Activated T-cell treated with anti-CD3 and anti-CD28 coated beads, Interleukin-2, amount 50 U/mL, for 4 hours (primary cell): ENCODE measurements at regions not wholly inside any gene's neighbourhood (a gene's known extent, or its start where the extent isn't known, plus 50 kb on each side); places are given as distances from the start of the nearest gene placed in this dataset.

ENCODE experiments used
- ATAC-seq, 2 donors: fragments of 200-7000 bp; cut with Tn5 transposase; one replicate each; pipeline ENCODE4 v1.10.0; 2021
- DNase-seq: peaks from one replicate; pipeline ENCODE4 v3.0.0-alpha.2; 2020
- H3K27me3 Mint-ChIP-seq: one replicate; pipeline ENCODE4 v1.8.0; 2021; ENCODE audit warnings: low read depth, mixed read lengths
- H3K36me3 Mint-ChIP-seq: one replicate; pipeline ENCODE4 v1.8.0; 2022; ENCODE audit warnings: mixed read lengths; ENCODE audit not compliant: insufficient read depth
- H3K4me1 Mint-ChIP-seq: one replicate; pipeline ENCODE4 v1.8.0; 2021; ENCODE audit warnings: low read depth, mixed read lengths
- H3K4me3 Mint-ChIP-seq: one replicate; pipeline ENCODE4 v1.8.0; 2021; ENCODE audit warnings: mild to moderate bottlenecking, moderate library complexity, mixed read lengths
- H3K9me3 Mint-ChIP-seq: one replicate; pipeline ENCODE4 v1.8.0; 2021; ENCODE audit warnings: mixed read lengths

DNA sequence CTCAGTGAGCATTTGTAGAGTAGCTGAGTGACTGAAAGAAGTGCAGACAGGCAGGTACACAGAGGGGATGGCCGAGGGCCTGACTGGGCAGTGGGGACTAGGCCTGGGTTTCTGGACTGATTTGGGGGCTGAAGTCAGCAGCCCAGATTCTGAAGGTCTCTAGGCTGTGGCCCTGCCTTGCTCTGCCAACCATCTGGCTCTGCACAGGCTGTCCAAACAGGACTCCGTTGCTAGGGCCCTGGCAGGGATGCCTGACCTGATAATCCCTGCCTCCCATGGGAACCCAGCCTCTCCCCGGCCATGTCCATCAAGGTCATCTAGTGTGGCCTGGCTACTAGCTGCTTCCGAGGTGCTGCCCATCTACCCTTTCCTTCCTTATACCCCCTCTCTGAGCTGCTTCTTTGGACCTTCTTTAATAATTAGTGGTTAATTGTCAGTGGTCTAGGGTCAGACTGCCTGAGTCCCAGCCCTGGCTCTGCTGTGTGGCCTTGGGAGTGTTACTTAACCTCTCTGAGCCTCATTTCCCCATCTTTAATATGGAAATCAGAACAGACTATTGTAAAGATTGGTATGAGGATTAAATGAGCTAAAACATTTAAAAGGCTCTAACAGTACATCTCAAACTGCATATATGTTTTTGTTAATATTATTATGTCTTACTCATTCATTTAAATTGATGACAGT lies 137.9 kb downstream of the VEGFA start:
- Mint-ChIP-seq H3K36me3 (no peaks in the 10 kb centered on the region), H3K4me1 (no peaks in the 10 kb centered on the region), H3K4me3 (no peak overlapping the region), H3K9me3 (no peaks in the 10 kb centered on the region), H3K27me3 (no peaks in the 10 kb centered on the region)
- ATAC-seq: no peak
- no peak for DNase-seq

GRCh38 chr6:43907312-43907711 lies 137.3 kb downstream of the VEGFA start:
- Mint-ChIP-seq H3K36me3 (no peaks in the 10 kb centered on the region), H3K4me3 (no peak overlapping the region), H3K9me3 (no peaks in the 10 kb centered on the region), H3K27me3 (no peaks in the 10 kb centered on the region), H3K4me1 (no peaks in the 10 kb centered on the region)
- no peak for DNase-seq
- ATAC-seq: no peak

DNA sequence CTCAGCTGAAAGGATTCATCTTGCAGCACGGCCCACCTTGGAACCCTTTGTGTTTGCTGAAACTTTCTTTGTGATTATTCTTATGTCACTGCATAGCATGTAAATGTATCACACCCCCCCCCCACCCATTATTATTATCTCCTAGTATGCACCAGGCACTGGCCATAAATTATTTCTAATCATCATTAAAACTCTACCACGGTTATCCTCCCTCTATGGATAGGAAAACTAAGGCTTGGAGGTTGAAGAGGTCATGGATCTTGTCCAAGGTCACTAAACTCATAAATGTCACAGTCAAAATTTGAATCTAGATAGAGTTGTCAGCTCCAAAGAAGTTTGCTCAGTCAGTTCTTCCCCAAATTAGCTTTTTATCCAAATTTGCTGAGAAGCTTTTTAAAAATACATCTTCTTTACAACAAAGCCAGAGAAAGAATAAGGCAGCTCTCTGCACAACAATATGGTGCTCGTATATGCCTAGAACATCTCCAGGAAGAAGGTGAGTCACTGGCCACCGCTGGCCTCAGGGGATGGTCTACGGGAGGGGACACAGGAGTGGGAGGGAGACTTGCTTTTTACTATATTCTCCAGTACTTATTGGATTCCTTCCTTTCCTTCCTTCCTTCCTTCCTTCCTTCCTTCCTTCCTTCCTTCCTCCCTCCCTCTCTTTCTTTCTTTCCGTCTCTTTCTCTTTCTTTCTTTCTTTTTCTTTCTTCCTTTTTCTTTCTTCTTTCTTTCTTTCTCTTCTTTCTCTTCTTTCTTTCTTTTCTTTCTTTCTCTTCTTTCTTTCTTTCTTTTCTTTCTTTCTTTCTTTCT lies 134.5 kb downstream of the VEGFA start:
- H3K36me3 Mint-ChIP-seq: no peaks in the 10 kb centered on the region
- no peak overlapping the region for H3K4me3 Mint-ChIP-seq
- ATAC-seq: no peak
- no peaks in the 10 kb centered on the region for H3K27me3 Mint-ChIP-seq
- no peak for DNase-seq
- no peaks in the 10 kb centered on the region for H3K4me1 Mint-ChIP-seq
- H3K9me3 Mint-ChIP-seq: no peaks in the 10 kb centered on the region

DNA sequence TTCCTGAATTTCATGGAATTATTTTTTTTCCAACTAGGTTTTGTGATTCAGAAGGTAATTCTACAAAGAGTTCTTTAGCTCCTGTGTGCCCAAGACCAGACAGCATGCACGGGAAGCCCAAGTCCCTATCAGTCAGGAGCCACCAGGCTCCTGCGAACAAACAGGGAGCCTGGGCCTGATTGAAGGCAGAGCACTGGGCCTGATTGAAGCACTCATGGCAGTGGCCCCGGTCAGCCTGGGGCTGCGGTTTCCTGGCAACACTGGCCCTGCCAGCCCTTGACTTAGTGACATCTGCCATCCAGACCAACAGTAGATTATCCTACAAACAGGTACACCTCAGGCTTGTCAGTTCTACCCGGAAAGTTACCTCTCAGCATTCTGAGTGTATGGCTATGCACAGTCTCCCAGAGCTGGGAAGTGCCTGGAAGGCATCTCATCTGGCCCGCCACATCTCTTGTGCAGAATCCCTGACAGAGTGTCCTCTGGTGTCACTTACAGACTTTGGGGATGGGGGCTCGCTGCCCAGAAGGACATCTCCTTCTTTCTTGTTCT lies 133.8 kb downstream of the VEGFA start:
- Mint-ChIP-seq H3K36me3 (no peaks in the 10 kb centered on the region), H3K9me3 (no peaks in the 10 kb centered on the region), H3K27me3 (no peaks in the 10 kb centered on the region), H3K4me1 (no peaks in the 10 kb centered on the region), H3K4me3 (no peak overlapping the region)
- no peak for ATAC-seq
- DNase-seq: no peak

DNA sequence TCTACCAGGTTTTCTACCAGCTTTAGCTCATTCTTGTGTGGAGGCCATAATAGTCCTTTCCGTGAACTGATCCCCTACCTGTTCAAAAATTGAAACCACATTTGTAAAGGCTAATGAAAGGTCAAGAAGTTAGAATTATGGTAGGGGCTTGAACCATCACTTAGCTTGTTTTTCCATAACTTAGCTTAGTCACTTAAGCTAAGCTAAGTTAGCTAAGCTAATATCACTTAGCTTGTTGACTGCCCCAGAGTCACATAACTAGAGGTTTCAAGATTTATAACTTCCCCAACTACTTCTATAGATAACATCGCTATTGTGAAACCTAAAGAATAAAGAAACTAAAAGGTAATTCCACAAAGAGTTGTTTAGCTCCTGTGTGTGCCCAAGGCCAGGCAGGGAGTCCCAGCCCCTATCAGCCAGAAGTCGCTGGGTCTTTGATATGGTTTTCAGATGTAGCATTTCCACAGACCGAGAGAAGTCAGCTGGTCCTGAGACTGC lies 131.8 kb downstream of the VEGFA start:
- ATAC-seq (no peak), DNase-seq (no peak)
- Mint-ChIP-seq H3K36me3 (no peaks in the 10 kb centered on the region), H3K4me3 (no peak overlapping the region), H3K9me3 (peaks cover 4% of the 10 kb centered on the region), H3K27me3 (peaks cover 2% of the 10 kb centered on the region), H3K4me1 (no peaks in the 10 kb centered on the region)

DNA sequence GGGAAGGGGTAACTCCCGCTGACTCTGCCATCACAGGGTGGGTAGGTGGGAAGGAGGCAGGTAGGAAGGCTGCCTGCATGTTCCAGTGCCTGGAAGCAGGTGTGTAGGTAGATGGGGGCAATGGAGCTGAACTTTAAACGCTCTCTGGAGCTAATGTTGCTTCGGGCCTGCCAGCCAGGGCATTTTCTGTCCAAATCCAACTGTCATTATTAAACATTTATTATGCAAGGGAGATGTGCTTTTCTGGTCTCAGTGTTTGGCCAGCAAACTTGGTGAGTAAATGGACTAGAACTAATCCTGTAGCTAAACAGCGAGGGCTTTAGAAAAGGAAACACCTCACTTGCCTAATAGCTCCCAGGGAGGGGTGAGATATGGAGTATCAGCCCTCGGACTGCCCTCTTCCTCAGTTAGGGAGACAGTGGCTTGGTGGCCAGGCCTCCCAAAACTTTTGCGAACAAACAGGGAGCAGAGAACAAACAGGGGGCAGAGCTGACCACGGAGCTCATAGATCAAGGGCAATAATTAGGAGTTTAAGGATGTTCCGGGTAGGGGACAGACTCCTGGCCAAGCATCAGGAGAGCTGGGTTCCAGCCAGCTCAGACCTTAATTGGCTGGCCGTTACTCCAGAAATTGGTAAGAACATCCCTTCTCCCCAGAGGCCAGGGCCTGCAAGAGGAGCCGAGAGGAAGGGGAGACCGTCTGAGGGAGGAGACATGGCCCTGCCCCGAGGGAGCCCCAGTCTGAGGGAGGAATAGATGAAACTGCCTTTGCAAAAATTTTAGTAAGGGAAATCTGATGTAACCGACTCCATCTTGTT lies 131.1 kb downstream of the VEGFA start:
- peaks cover 2% of the 10 kb centered on the region for H3K27me3 Mint-ChIP-seq
- H3K36me3 Mint-ChIP-seq: no peaks in the 10 kb centered on the region
- H3K9me3 Mint-ChIP-seq: peaks cover 4% of the 10 kb centered on the region
- no peaks in the 10 kb centered on the region for H3K4me1 Mint-ChIP-seq
- ATAC-seq: no peak
- no peak for DNase-seq
- no peak overlapping the region for H3K4me3 Mint-ChIP-seq

GRCh38 chr6:43900560-43900915 lies 130.5 kb downstream of the VEGFA start:
- no peak overlapping the region for H3K4me3 Mint-ChIP-seq
- ATAC-seq (no peak), DNase-seq (no peak)
- H3K36me3 Mint-ChIP-seq: no peaks in the 10 kb centered on the region
- peaks cover 4% of the 10 kb centered on the region for H3K9me3 Mint-ChIP-seq
- no peaks in the 10 kb centered on the region for H3K4me1 Mint-ChIP-seq
- H3K27me3 Mint-ChIP-seq: peaks cover 2% of the 10 kb centered on the region

DNA sequence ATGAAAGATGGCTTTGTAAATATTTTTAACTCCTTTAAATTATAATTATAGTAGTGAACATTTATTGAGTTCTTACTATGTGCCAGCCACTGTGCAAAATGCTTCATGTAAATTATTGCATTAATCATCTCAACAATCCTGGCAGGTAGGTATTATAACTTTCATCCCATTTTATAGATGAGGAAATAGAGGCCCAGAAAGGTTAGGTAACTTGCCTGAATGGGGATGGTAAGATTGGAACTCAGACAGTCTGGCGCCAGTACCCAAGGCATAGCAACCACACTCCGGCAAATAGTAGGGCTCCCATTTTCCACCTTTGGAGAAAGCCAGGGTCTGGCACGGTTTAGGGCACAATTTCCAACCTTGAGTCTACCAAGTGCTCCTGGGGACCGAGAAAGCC lies 129.8 kb downstream of the VEGFA start:
- Mint-ChIP-seq H3K4me3 (no peak overlapping the region), H3K9me3 (peaks cover 4% of the 10 kb centered on the region), H3K27me3 (peaks cover 2% of the 10 kb centered on the region), H3K4me1 (no peaks in the 10 kb centered on the region), H3K36me3 (no peaks in the 10 kb centered on the region)
- ATAC-seq (no peak), DNase-seq (no peak)

DNA sequence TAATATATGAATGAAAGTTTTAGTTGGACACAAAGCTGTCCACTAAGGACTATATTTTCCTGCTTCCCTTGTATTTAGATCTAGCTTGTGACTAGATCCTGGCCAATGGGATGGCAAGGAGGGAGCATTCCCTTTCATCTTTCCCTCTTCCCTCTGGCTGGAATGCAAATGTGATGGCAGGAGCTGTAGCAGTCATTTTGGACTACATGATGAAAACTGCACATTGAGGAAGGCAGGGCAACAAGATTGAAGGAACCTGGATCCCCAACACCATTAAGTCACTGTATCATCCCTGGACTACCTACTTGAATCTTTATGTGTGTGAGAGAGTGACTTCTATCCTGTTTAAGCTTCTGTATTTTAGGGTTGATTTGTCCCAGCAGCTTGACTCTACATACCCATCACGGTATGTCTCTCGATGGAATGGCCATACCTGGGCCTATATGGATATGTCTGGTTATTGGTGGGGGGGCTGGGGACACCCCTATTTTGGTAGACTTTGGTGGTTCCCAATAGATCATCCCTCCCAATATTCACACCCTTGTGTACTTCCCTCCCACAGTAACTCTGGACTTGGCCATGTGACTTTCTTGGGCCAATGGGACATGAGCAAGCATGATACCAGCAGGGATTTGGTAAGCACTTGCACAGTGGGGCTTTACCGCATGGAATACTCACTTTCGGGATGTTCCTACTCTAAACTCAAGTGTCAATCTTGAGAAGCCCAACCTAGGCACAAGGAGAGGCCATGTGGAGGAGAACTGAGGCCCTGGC lies 128.5 kb downstream of the VEGFA start:
- no peak for ATAC-seq
- H3K4me1 Mint-ChIP-seq: no peaks in the 10 kb centered on the region
- no peak for DNase-seq
- no peak overlapping the region for H3K4me3 Mint-ChIP-seq
- H3K27me3 Mint-ChIP-seq: peaks cover 4% of the 10 kb centered on the region
- H3K36me3 Mint-ChIP-seq: no peaks in the 10 kb centered on the region
- peaks cover 4% of the 10 kb centered on the region for H3K9me3 Mint-ChIP-seq

- ATAC-seq (no peak), DNase-seq (no peak)
- H3K4me1 Mint-ChIP-seq: no peaks in the 10 kb centered on the region
- H3K4me3 Mint-ChIP-seq: no peak overlapping the region
- H3K9me3 Mint-ChIP-seq: peaks cover 4% of the 10 kb centered on the region
- H3K36me3 Mint-ChIP-seq: no peaks in the 10 kb centered on the region
- peaks cover 7% of the 10 kb centered on the region for H3K27me3 Mint-ChIP-seq
These were observed 127.7 kb downstream of the VEGFA start for GRCh38 chr6:43897571-43898302.

DNA sequence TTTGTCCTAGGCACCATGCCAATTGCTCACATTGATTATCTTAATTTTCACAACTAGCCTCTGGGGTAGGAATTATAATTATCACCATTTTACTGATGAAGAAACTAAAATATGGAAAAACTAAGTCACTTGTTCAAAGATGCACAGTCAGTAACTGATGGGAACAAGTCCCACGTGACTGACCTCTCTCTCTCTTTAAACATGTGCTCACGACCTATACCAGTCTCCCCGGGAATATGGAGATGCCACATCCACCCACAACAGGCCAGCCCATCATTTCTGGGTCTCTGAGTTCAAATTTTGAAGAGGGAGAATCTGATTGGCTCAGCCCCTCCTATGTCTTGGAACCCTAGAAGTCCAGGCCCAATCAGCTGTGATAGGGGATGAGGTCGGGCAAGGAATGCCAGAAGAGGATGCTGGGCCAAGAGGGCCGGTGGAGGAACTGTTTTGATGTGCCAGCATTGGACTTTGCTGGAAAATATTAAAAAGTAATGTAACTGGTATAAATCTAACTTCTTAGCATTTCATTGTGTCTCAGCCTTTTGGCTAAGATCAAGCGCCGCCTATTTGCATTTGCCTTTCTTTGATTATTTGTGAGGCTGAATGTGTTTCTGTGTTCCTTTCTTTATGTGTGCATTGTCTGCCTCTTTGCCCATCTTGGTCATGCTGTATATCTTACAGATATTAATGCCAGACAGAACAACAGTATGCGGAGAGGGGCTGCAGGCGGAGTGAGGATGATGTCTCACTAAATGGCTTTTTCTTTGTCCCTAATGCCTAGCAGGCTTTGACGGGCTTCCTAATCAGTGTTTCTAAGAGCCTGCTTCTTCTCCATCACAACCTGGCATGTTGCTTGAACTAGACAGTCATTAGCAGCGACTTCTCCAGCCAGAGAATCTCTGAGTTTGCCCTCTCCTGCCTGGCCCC lies 126.6 kb downstream of the VEGFA start:
- H3K36me3 Mint-ChIP-seq: no peaks in the 10 kb centered on the region
- ATAC-seq (no peak), DNase-seq (no peak)
- H3K9me3 Mint-ChIP-seq: peaks cover 4% of the 10 kb centered on the region
- no peaks in the 10 kb centered on the region for H3K4me1 Mint-ChIP-seq
- H3K4me3 Mint-ChIP-seq: no peak overlapping the region
- peaks cover 14% of the 10 kb centered on the region for H3K27me3 Mint-ChIP-seq

DNA sequence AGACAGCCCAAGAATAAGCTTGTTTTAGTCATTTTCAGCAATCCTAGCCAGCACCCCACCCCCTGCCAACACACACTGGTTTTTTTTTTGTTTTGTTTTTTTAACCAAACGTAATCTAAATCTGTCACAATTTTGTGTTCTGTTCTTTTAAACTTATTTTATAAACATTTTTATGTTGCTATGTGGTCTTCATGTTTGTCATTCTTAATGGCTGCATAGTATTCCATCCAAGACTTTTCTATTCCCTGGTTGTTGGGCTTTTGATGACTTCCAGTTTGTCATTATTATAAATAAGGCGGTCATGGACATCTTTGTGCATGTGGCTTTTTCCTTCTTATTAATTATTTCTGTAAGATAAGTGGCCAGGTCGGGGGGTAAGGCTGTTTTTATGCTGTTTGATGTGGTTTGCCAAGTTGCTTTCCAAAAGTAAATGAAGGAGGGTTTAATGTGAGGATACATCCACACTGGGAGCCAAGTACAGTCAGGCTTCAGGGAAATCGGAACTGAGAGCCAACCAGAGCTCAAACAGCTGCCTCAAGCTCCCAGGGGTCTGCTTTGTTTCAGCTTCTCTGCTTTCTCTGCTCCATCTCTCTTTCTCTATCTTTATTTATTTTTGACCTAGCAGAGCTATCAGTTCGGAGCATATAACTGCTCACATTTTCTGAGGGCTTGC lies 125.8 kb downstream of the VEGFA start:
- Mint-ChIP-seq H3K9me3 (peaks cover 4% of the 10 kb centered on the region), H3K36me3 (no peaks in the 10 kb centered on the region), H3K4me1 (peaks cover 5% of the 10 kb centered on the region), H3K4me3 (no peak overlapping the region), H3K27me3 (peaks cover 19% of the 10 kb centered on the region)
- no peak for ATAC-seq
- no peak for DNase-seq
